ENCODE measurements at regions not wholly inside any gene's neighbourhood (a gene's known extent, or its start where the extent isn't known, plus 50 kb on each side); places are given as distances from the start of the nearest gene placed in this dataset.

DNA sequence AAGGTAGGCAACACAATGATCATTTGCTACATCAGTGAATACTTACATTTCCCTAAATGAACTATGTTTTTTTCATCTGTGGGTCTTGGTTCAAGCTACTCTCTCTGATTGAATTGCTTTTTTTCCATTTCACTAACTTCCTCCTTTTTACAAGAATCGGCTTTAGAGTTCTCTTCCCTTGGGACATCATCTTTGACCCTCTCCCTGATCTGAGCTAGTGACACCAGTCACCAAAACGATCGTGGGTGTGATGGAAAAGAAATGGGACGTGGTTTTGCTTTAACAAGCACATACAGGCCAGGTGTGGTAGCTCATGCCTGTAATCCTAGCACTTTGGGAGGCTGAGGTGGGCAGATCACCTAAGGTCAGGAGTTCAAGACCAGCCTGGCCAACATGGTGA lies 129.9 kb downstream of the WT1 start:
- TF ChIP-seq, protein P1, sequence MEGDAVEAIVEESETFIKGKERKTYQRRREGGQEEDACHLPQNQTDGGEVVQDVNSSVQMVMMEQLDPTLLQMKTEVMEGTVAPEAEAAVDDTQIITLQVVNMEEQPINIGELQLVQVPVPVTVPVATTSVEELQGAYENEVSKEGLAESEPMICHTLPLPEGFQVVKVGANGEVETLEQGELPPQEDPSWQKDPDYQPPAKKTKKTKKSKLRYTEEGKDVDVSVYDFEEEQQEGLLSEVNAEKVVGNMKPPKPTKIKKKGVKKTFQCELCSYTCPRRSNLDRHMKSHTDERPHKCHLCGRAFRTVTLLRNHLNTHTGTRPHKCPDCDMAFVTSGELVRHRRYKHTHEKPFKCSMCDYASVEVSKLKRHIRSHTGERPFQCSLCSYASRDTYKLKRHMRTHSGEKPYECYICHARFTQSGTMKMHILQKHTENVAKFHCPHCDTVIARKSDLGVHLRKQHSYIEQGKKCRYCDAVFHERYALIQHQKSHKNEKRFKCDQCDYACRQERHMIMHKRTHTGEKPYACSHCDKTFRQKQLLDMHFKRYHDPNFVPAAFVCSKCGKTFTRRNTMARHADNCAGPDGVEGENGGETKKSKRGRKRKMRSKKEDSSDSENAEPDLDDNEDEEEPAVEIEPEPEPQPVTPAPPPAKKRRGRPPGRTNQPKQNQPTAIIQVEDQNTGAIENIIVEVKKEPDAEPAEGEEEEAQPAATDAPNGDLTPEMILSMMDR (IDR thresholded peaks at IDR 0.05; ENCODE audit: insufficient read depth, low read length), result no peak
- TF ChIP-seq POLR2AphosphoS5 (IDR thresholded peaks at IDR 0.05; ENCODE audit: low read depth) (no peak), GABPA (IDR thresholded peaks at IDR 0.05; ENCODE audit: low read depth) (no peak)
- TF ChIP-seq, protein P2, sequence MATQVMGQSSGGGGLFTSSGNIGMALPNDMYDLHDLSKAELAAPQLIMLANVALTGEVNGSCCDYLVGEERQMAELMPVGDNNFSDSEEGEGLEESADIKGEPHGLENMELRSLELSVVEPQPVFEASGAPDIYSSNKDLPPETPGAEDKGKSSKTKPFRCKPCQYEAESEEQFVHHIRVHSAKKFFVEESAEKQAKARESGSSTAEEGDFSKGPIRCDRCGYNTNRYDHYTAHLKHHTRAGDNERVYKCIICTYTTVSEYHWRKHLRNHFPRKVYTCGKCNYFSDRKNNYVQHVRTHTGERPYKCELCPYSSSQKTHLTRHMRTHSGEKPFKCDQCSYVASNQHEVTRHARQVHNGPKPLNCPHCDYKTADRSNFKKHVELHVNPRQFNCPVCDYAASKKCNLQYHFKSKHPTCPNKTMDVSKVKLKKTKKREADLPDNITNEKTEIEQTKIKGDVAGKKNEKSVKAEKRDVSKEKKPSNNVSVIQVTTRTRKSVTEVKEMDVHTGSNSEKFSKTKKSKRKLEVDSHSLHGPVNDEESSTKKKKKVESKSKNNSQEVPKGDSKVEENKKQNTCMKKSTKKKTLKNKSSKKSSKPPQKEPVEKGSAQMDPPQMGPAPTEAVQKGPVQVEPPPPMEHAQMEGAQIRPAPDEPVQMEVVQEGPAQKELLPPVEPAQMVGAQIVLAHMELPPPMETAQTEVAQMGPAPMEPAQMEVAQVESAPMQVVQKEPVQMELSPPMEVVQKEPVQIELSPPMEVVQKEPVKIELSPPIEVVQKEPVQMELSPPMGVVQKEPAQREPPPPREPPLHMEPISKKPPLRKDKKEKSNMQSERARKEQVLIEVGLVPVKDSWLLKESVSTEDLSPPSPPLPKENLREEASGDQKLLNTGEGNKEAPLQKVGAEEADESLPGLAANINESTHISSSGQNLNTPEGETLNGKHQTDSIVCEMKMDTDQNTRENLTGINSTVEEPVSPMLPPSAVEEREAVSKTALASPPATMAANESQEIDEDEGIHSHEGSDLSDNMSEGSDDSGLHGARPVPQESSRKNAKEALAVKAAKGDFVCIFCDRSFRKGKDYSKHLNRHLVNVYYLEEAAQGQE (IDR thresholded peaks at IDR 0.05; ENCODE audit: insufficient replicate concordance, low read depth), result no peak
